HEK293 (cell line): ENCODE measurements at regions not wholly inside any gene's neighbourhood (a gene's known extent, or its start where the extent isn't known, plus 50 kb on each side); places are given as distances from the start of the nearest gene placed in this dataset.

Source experiments
- GLIS2 ChIP-seq: fragments of 450-650 bp; formaldehyde crosslinking; IDR thresholded peaks from 2 replicates; pipeline ENCODE4 v1.5.1; 2016; ENCODE audit warnings: missing biosample characterization, missing genetic modification characterization
- YY1 ChIP-seq: fragments of 450-650 bp; formaldehyde crosslinking; IDR thresholded peaks from 2 replicates; pipeline ENCODE4 v1.5.1; 2018; ENCODE audit warnings: missing biosample characterization, missing genetic modification characterization
- ZBTB7A ChIP-seq: fragments of 450-650 bp; formaldehyde crosslinking; IDR thresholded peaks from 2 replicates; pipeline ENCODE4 v1.5.1; 2016; ENCODE audit warnings: low read depth, missing biosample characterization, missing genetic modification characterization
- ZNF121 ChIP-seq: fragments of 450-650 bp; formaldehyde crosslinking; IDR thresholded peaks from 2 replicates; pipeline ENCODE4 v1.5.1; 2016; ENCODE audit warnings: missing biosample characterization, missing genetic modification characterization
- ZNF24 ChIP-seq: fragments of 450-650 bp; formaldehyde crosslinking; IDR thresholded peaks from 2 replicates; pipeline ENCODE4 v1.5.1; 2016; ENCODE audit warnings: missing biosample characterization, missing genetic modification characterization
- ZNF423 ChIP-seq: fragments of 450-650 bp; formaldehyde crosslinking; IDR thresholded peaks from 2 replicates; pipeline ENCODE4 v1.5.1; 2016; ENCODE audit warnings: missing biosample characterization, missing genetic modification characterization
- ZNF600 ChIP-seq: fragments of 450-650 bp; formaldehyde crosslinking; IDR thresholded peaks from 2 replicates; pipeline ENCODE4 v1.5.1; 2016; ENCODE audit warnings: missing biosample characterization, missing genetic modification characterization
- TF ChIP-seq, protein P1 (sequence below): fragments of 450-650 bp; formaldehyde crosslinking; IDR thresholded peaks from 2 replicates; pipeline ENCODE4 v1.5.1; 2016; ENCODE audit warnings: missing biosample characterization, missing genetic modification characterization
- TF ChIP-seq, protein P2 (sequence below): fragments of 450-650 bp; formaldehyde crosslinking; IDR thresholded peaks from 2 replicates; pipeline ENCODE4 v1.5.1; 2016; ENCODE audit warnings: missing biosample characterization, missing genetic modification characterization

DNA sequence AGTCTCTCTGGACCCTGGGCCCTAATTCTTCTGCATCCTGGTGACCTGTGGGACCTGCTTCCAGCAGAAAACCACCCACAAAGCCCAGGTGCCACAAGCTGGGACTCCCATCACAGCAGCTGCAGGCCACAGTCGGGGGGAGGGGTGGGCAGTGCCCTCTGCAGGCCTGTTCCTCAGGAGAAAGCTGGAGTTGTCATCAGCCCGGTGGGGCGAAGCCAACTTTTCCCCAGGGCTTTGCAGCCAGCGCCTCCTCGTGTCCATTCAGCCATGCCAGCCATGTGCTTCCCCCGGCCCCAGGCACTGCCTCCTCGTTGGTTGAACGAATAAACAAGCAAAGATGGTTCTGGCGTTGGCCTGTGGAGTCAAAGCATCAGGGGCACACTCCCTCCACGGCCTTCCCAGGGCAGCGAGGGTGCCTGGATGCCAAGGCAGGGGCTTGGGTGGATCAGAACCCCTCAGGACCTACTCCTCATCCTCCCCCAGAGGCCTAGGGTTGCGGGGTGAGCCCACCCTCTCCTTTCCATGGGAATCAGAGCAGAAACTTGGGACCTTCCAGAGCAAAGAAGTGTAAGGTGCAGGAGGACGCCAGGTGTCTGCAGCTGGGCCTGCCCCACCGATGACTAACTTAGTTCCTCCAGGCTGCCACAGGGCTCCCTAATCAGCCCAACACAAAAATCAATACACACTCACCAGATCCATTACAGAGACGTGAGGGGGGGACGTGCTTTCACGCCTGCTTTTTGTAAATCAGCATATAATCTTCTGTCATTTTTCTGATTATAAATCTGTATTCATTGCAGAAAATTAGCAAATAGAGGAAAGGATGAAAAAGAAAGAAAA is 75.7 kb upstream of the RAB6C start:
- TF ChIP-seq ZBTB7A (no peak), YY1 (tag by site-specific recombination) (no peak), GLIS2 (tag by site-specific recombination) (no peak), ZNF24 (no peak), ZNF600 (tag by site-specific recombination) (no peak), ZNF121 (tag by site-specific recombination) (no peak), ZNF423 (tag by site-specific recombination) (no peak)
- TF ChIP-seq, protein P1, sequence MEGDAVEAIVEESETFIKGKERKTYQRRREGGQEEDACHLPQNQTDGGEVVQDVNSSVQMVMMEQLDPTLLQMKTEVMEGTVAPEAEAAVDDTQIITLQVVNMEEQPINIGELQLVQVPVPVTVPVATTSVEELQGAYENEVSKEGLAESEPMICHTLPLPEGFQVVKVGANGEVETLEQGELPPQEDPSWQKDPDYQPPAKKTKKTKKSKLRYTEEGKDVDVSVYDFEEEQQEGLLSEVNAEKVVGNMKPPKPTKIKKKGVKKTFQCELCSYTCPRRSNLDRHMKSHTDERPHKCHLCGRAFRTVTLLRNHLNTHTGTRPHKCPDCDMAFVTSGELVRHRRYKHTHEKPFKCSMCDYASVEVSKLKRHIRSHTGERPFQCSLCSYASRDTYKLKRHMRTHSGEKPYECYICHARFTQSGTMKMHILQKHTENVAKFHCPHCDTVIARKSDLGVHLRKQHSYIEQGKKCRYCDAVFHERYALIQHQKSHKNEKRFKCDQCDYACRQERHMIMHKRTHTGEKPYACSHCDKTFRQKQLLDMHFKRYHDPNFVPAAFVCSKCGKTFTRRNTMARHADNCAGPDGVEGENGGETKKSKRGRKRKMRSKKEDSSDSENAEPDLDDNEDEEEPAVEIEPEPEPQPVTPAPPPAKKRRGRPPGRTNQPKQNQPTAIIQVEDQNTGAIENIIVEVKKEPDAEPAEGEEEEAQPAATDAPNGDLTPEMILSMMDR = 0 out of 2 replicates have a peak, but pooled peaks have one; percentile 15
- TF ChIP-seq, protein P2, sequence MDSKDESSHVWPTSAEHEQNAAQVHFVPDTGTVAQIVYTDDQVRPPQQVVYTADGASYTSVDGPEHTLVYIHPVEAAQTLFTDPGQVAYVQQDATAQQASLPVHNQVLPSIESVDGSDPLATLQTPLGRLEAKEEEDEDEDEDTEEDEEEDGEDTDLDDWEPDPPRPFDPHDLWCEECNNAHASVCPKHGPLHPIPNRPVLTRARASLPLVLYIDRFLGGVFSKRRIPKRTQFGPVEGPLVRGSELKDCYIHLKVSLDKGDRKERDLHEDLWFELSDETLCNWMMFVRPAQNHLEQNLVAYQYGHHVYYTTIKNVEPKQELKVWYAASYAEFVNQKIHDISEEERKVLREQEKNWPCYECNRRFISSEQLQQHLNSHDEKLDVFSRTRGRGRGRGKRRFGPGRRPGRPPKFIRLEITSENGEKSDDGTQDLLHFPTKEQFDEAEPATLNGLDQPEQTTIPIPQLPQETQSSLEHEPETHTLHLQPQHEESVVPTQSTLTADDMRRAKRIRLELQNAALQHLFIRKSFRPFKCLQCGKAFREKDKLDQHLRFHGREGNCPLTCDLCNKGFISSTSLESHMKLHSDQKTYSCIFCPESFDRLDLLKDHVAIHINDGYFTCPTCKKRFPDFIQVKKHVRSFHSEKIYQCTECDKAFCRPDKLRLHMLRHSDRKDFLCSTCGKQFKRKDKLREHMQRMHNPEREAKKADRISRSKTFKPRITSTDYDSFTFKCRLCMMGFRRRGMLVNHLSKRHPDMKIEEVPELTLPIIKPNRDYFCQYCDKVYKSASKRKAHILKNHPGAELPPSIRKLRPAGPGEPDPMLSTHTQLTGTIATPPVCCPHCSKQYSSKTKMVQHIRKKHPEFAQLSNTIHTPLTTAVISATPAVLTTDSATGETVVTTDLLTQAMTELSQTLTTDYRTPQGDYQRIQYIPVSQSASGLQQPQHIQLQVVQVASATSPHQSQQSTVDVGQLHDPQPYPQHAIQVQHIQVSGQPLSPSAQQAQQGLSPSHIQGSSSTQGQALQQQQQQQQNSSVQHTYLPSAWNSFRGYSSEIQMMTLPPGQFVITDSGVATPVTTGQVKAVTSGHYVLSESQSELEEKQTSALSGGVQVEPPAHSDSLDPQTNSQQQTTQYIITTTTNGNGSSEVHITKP = no peak
